ENCODE measurements at regions not wholly inside any gene's neighbourhood (a gene's known extent, or its start where the extent isn't known, plus 50 kb on each side); places are given as distances from the start of the nearest gene placed in this dataset.

DNA sequence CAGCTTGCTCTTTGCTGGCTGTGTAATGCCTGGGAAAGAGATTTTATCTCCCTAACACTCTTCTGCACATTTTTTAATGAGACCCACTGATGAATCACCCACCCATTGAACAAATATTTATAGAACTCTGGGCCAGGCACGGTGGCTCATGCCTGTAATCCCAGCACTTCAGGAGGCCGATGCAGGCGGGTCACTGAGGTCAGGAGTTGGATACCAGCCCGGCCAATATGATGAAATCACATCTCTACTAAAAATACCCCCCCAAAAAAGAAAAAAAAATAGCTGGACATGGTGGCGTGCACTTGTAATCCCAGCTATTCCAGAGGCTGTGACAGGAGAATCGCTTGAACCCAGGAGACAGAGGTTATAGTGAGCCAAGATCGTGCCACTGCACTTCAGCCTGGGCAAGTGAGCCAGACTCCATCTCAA lies 82.1 kb upstream of the SIRPA start:
- TF ChIP-seq CTCF (IDR thresholded peaks at IDR 0.05; ENCODE audit: low read length) (no peak), EZH2 (IDR thresholded peaks at IDR 0.05; ENCODE audit: borderline replicate concordance, low read length) (no peak)

Measured in OCI-LY1 (cell line).